ENCODE measurements at regions not wholly inside any gene's neighbourhood (a gene's known extent, or its start where the extent isn't known, plus 50 kb on each side); places are given as distances from the start of the nearest gene placed in this dataset.

DNA sequence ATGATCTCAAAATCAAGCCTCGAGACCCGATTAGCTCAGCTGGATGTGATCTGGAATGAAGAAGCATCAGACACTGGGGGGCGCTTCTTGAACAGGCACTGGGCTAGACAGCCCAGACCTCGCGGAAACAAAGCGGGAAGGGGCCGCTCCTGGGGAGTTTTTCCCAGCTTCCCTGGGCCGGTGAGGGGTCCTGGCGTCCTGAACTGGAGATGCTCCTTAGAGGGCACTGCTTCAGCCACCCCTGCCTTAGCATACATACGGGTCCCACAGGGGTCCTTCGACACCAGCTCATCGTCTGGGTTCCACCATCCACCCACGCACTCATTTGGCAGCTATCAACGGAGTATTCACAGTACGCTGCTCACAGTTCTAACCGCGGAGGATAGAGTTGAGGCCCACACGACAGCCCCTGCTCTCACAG lies 146.7 kb downstream of the TSN start:
- ATAC-seq (no peak), DNase-seq (no peak)
- Histone ChIP-seq H3K27me3 (peaks cover 0 to 4% of the 10 kb centered on the region in 2 donors), H3K9me3 (no peaks in the 10 kb centered on the region), H3K36me3 (replicated peaks in 1 of 2; ENCODE audit: insufficient read depth in 1 of 2, low read depth in 2 of 2) (no peaks in the 10 kb centered on the region), H3K4me3 (no peak overlapping the region), H3K4me1 (no peaks in the 10 kb centered on the region), H3K27ac (no peak overlapping the region)
- intact Hi-C loops (cut with DNase I) = no loop called here
- TF ChIP-seq, protein P1, sequence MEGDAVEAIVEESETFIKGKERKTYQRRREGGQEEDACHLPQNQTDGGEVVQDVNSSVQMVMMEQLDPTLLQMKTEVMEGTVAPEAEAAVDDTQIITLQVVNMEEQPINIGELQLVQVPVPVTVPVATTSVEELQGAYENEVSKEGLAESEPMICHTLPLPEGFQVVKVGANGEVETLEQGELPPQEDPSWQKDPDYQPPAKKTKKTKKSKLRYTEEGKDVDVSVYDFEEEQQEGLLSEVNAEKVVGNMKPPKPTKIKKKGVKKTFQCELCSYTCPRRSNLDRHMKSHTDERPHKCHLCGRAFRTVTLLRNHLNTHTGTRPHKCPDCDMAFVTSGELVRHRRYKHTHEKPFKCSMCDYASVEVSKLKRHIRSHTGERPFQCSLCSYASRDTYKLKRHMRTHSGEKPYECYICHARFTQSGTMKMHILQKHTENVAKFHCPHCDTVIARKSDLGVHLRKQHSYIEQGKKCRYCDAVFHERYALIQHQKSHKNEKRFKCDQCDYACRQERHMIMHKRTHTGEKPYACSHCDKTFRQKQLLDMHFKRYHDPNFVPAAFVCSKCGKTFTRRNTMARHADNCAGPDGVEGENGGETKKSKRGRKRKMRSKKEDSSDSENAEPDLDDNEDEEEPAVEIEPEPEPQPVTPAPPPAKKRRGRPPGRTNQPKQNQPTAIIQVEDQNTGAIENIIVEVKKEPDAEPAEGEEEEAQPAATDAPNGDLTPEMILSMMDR (IDR thresholded peaks at IDR 0.05) = no peak
- TF ChIP-seq POLR2A (IDR thresholded peaks at IDR 0.05) = no peak
- 51 to 56% methylated on average over 16 to 18 of the region's 18 CpGs for WGBS, 2 donors

GRCh38 chr2:121902616-121903015 lies 147.2 kb downstream of the TSN start:
- TF ChIP-seq, protein P1 (IDR thresholded peaks at IDR 0.05) = no peak
- no peak for TF ChIP-seq POLR2A (IDR thresholded peaks at IDR 0.05)
- Histone ChIP-seq H3K36me3 (replicated peaks in 1 of 2; ENCODE audit: insufficient read depth in 1 of 2, low read depth in 2 of 2) (no peaks in the 10 kb centered on the region), H3K4me1 (no peaks in the 10 kb centered on the region), H3K27me3 (peaks cover 0 to 4% of the 10 kb centered on the region in 2 donors), H3K9me3 (no peaks in the 10 kb centered on the region), H3K4me3 (no peak overlapping the region), H3K27ac (no peak overlapping the region)
- no peak for ATAC-seq
- WGBS, 2 donors = 62 to 66% methylated on average over 13 of the region's 13 CpGs
- DNase-seq = no peak
- intact Hi-C loops (cut with DNase I) = no loop called here

DNA sequence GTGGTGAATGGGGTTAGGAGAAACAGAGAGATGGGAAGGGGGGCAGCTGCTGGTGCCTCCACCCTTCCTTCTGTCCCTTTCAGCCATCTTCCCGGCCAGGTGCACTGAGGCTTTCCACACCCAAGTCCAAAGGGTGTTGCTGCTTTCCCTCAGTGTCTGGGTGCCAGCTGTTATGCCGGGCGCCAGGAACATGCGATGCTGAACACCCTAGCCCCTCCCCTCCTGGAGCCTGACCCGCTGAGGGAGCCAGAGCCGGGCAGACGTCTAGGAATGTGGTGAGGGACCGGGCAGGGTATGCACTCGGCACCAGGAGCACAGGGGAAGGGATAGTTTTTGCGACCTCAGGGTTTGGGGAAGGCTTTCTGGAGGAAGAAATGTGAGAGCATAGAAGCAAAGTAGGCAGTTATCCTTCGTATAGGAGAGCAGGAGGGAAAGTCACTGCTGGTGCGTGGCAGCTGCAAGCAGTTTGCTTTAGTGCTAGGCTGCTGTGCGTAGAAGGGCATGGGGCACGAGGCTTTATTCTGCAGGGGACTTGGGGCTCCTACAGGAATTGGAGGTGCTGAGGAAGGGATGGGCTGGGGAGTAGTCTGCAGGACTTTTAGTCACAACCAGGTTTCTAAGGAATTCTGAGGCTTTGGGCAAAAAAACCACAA lies 147.7 kb downstream of the TSN start:
- 39 to 44% methylated on average over 13 to 14 of the region's 14 CpGs for WGBS, 2 donors
- Histone ChIP-seq H3K27ac (no peak overlapping the region), H3K9me3 (no peaks in the 10 kb centered on the region), H3K27me3 (peaks cover 0 to 4% of the 10 kb centered on the region in 2 donors), H3K4me1 (no peaks in the 10 kb centered on the region), H3K4me3 (no peak overlapping the region), H3K36me3 (replicated peaks in 1 of 2; ENCODE audit: insufficient read depth in 1 of 2, low read depth in 2 of 2) (no peaks in the 10 kb centered on the region)
- no peak for ATAC-seq
- intact Hi-C loops (cut with DNase I) = no loop called here
- DNase-seq = no peak
- TF ChIP-seq POLR2A (IDR thresholded peaks at IDR 0.05) = no peak
- TF ChIP-seq, protein P1 (IDR thresholded peaks at IDR 0.05) = no peak

- intact Hi-C loops (cut with DNase I) = no loop called here
- TF ChIP-seq, protein P1 (IDR thresholded peaks at IDR 0.05) = no peak
- no peak for TF ChIP-seq POLR2A (IDR thresholded peaks at IDR 0.05)
- WGBS, 2 donors = 67 to 82% methylated on average over 2 of the region's 2 CpGs
- H3K9me3 ChIP-seq = no peaks in the 10 kb centered on the region
- peaks cover 0 to 4% of the 10 kb centered on the region in 2 donors for H3K27me3 ChIP-seq
- H3K4me1 ChIP-seq = no peaks in the 10 kb centered on the region
- no peak overlapping the region for H3K4me3 ChIP-seq
- DNase-seq (no peak), ATAC-seq (no peak)
- H3K27ac ChIP-seq = no peak overlapping the region
- no peaks in the 10 kb centered on the region for H3K36me3 ChIP-seq (replicated peaks in 1 of 2; ENCODE audit: insufficient read depth in 1 of 2, low read depth in 2 of 2)
Measured at GRCh38 chr2:121904656-121905055, 149.2 kb downstream of the TSN start.

GRCh38 chr2:121905201-121905600 lies 149.8 kb downstream of the TSN start:
- 64 to 70% methylated on average over 7 of the region's 7 CpGs for WGBS, 2 donors
- no peak overlapping the region for H3K4me3 ChIP-seq
- DNase-seq = no peak
- no peak overlapping the region for H3K27ac ChIP-seq
- H3K27me3 ChIP-seq = peaks cover 0 to 4% of the 10 kb centered on the region in 2 donors
- TF ChIP-seq, protein P1 (IDR thresholded peaks at IDR 0.05) = no peak
- no peak for TF ChIP-seq POLR2A (IDR thresholded peaks at IDR 0.05)
- no peaks in the 10 kb centered on the region for H3K36me3 ChIP-seq (replicated peaks in 1 of 2; ENCODE audit: insufficient read depth in 1 of 2, low read depth in 2 of 2)
- intact Hi-C loops (cut with DNase I) = no loop called here
- no peak for ATAC-seq
- H3K4me1 ChIP-seq = no peaks in the 10 kb centered on the region
- no peaks in the 10 kb centered on the region for H3K9me3 ChIP-seq

All from body of pancreas (tissue), 4 donors.